ENCODE measurements at regions not wholly inside any gene's neighbourhood (a gene's known extent, or its start where the extent isn't known, plus 50 kb on each side); places are given as distances from the start of the nearest gene placed in this dataset.
A peak's percentile ranks its signal among the peaks of the same experiment; 100 is the strongest.

- H3K27me3 ChIP-seq (ENCODE audit: insufficient read depth in 3 of 3, low read length in 2 of 3) = no peaks in the 10 kb centered on the region
- ATAC-seq = no peak
- H3K4me1 ChIP-seq = peaks cover 9% of the 10 kb centered on the region
- intact Hi-C loops (cut with DNase I) = no loop called here
- 19 to 46% (median 27%) methylated on average over 3 of the region's 3 CpGs for WGBS, 3 donors
- DNase-seq = no peak
- no peak overlapping the region for H3K4me3 ChIP-seq
- TF ChIP-seq CTCF (IDR thresholded peaks at IDR 0.05) = no peak
- H3K9me3 ChIP-seq = no peaks in the 10 kb centered on the region
- H3K36me3 ChIP-seq (ENCODE audit: insufficient read depth in 1 of 2, low read depth in 1 of 2) = no peaks in the 10 kb centered on the region
- no peak overlapping the region for H3K27ac ChIP-seq
These were observed 197.3 kb upstream of the ADAMTS9 start for GRCh38 chr3:64885055-64885454.

- DNase-seq = no peak
- TF ChIP-seq CTCF (IDR thresholded peaks at IDR 0.05) = no peak
- H3K27me3 ChIP-seq (ENCODE audit: insufficient read depth in 3 of 3, low read length in 2 of 3) = no peaks in the 10 kb centered on the region
- H3K9me3 ChIP-seq = no peaks in the 10 kb centered on the region
- ATAC-seq = peak in 2 of 4 donors; percentile 20 to 77
- no peak overlapping the region for H3K27ac ChIP-seq
- peaks cover 9% of the 10 kb centered on the region for H3K4me1 ChIP-seq
- no peaks in the 10 kb centered on the region for H3K36me3 ChIP-seq (ENCODE audit: insufficient read depth in 1 of 2, low read depth in 1 of 2)
- intact Hi-C loops (cut with DNase I) = no loop called here
- WGBS, 3 donors = 7 to 9% (median 8%) methylated on average over 3 of the region's 3 CpGs
- H3K4me3 ChIP-seq = no peak overlapping the region
These were observed 196.7 kb upstream of the ADAMTS9 start for GRCh38 chr3:64884536-64884935.

GRCh38 chr3:64880916-64881315 is 193.1 kb upstream of the ADAMTS9 start:
- no peak for DNase-seq
- Histone ChIP-seq H3K27me3 (ENCODE audit: insufficient read depth in 3 of 3, low read length in 2 of 3) (no peaks in the 10 kb centered on the region), H3K4me3 (no peak overlapping the region), H3K27ac (no peak overlapping the region), H3K36me3 (ENCODE audit: insufficient read depth in 1 of 2, low read depth in 1 of 2) (no peaks in the 10 kb centered on the region), H3K9me3 (no peaks in the 10 kb centered on the region), H3K4me1 (peaks cover 9% of the 10 kb centered on the region)
- no peak for TF ChIP-seq CTCF (IDR thresholded peaks at IDR 0.05)
- intact Hi-C loops (cut with DNase I) = no loop called here
- no peak for ATAC-seq

- H3K36me3 ChIP-seq (ENCODE audit: insufficient read depth in 1 of 2, low read depth in 1 of 2) = no peaks in the 10 kb centered on the region
- no peaks in the 10 kb centered on the region for H3K4me1 ChIP-seq
- no peaks in the 10 kb centered on the region for H3K9me3 ChIP-seq
- no peak overlapping the region for H3K4me3 ChIP-seq
- H3K27ac ChIP-seq = no peak overlapping the region
- 91 to 96% (median 93%) methylated on average over 2 of the region's 2 CpGs for WGBS, 3 donors
- DNase-seq (no peak), ATAC-seq (peak in 1 of 4 donors; percentile 58)
- H3K27me3 ChIP-seq (ENCODE audit: insufficient read depth in 3 of 3, low read length in 2 of 3) = no peaks in the 10 kb centered on the region
- intact Hi-C loops (cut with DNase I) = no loop called here
- no peak for TF ChIP-seq CTCF (IDR thresholded peaks at IDR 0.05)
These were observed 190.6 kb upstream of the ADAMTS9 start for GRCh38 chr3:64878362-64878761.

- intact Hi-C loops (cut with DNase I) = no loop called here
- Histone ChIP-seq H3K27ac (no peak overlapping the region), H3K4me1 (peaks cover 7% of the 10 kb centered on the region), H3K4me3 (no peak overlapping the region), H3K36me3 (ENCODE audit: insufficient read depth in 1 of 2, low read depth in 1 of 2) (no peaks in the 10 kb centered on the region), H3K27me3 (ENCODE audit: insufficient read depth in 3 of 3, low read length in 2 of 3) (no peaks in the 10 kb centered on the region), H3K9me3 (peaks cover 13% of the 10 kb centered on the region)
- ATAC-seq (no peak), DNase-seq (no peak)
- WGBS, 3 donors = 59 to 70% (median 61%) methylated on average over 1 of the region's 1 CpG
- TF ChIP-seq CTCF (IDR thresholded peaks at IDR 0.05) = no peak
These were observed 185.6 kb upstream of the ADAMTS9 start for GRCh38 chr3:64873400-64873799.
